ENCODE measurements at regions not wholly inside any gene's neighbourhood (a gene's known extent, or its start where the extent isn't known, plus 50 kb on each side); places are given as distances from the start of the nearest gene placed in this dataset.
"Not testable (repeated sequence)": the region's sequence is repeated elsewhere in the genome, so short reads cannot be mapped to it uniquely, and the experiment has no call there.

DNA sequence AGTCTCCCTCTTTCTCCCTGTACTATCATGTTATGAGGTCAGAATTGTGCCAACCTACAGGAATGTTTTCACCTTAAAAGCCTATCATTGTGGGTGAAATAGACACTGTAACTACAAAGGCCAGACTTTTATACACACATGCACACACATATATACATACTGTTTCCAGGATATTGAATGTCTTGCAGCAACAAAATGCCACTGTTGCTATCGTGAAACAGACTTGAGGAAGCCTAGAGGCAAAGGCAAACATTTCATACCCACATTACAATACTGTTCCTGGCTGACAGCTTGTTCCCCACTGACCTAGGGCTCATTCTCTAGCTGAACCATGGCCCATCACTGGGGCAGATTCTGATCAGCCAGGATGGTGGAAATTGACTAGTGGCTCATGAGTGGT lies 125.1 kb upstream of the DUSP10 start:
- H3K27me3 ChIP-seq (replicated peaks; ENCODE audit: insufficient read depth): no peaks in the 10 kb centered on the region
- H3K9me3 ChIP-seq: no peaks in the 10 kb centered on the region
- H3K4me1 ChIP-seq (replicated peaks): no peaks in the 10 kb centered on the region
- TF ChIP-seq POLR2A (IDR thresholded peaks at IDR 0.05) (no peak), POLR2AphosphoS5 (IDR thresholded peaks at IDR 0.05) (no peak)
- TF ChIP-seq, protein P1, sequence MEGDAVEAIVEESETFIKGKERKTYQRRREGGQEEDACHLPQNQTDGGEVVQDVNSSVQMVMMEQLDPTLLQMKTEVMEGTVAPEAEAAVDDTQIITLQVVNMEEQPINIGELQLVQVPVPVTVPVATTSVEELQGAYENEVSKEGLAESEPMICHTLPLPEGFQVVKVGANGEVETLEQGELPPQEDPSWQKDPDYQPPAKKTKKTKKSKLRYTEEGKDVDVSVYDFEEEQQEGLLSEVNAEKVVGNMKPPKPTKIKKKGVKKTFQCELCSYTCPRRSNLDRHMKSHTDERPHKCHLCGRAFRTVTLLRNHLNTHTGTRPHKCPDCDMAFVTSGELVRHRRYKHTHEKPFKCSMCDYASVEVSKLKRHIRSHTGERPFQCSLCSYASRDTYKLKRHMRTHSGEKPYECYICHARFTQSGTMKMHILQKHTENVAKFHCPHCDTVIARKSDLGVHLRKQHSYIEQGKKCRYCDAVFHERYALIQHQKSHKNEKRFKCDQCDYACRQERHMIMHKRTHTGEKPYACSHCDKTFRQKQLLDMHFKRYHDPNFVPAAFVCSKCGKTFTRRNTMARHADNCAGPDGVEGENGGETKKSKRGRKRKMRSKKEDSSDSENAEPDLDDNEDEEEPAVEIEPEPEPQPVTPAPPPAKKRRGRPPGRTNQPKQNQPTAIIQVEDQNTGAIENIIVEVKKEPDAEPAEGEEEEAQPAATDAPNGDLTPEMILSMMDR (IDR thresholded peaks at IDR 0.05): no peak
- intact Hi-C loops (cut with DNase I): no loop called here
- H3K4me3 ChIP-seq: no peak overlapping the region
- no peak overlapping the region for H3K27ac ChIP-seq
- H3K36me3 ChIP-seq: no peaks in the 10 kb centered on the region
- WGBS: 54% methylated on average over 1 of the region's 1 CpG
- no peak for DNase-seq (ENCODE audit: low spot score)

- DNase-seq (ENCODE audit: low spot score): no peak
- Histone ChIP-seq H3K27me3 (replicated peaks; ENCODE audit: insufficient read depth) (no peaks in the 10 kb centered on the region), H3K9me3 (no peaks in the 10 kb centered on the region), H3K4me3 (no peak overlapping the region), H3K4me1 (replicated peaks) (no peaks in the 10 kb centered on the region), H3K27ac (no peak overlapping the region), H3K36me3 (no peaks in the 10 kb centered on the region)
- intact Hi-C loops (cut with DNase I): no loop called here
- no peak for TF ChIP-seq POLR2A (IDR thresholded peaks at IDR 0.05)
- no peak for TF ChIP-seq POLR2AphosphoS5 (IDR thresholded peaks at IDR 0.05)
- TF ChIP-seq, protein P1 (IDR thresholded peaks at IDR 0.05): no peak
- WGBS: 90% methylated on average over 4 of the region's 4 CpGs
Observed at GRCh38 chr1:221865808-221866207, 123.9 kb upstream of the DUSP10 start.

- Histone ChIP-seq H3K9me3 (no peaks in the 10 kb centered on the region), H3K36me3 (no peaks in the 10 kb centered on the region), H3K4me1 (replicated peaks) (no peaks in the 10 kb centered on the region), H3K4me3 (no peak overlapping the region), H3K27ac (no peak overlapping the region), H3K27me3 (replicated peaks; ENCODE audit: insufficient read depth) (no peaks in the 10 kb centered on the region)
- no peak for TF ChIP-seq POLR2AphosphoS5 (IDR thresholded peaks at IDR 0.05)
- TF ChIP-seq, protein P1 (IDR thresholded peaks at IDR 0.05): no peak
- intact Hi-C loops (cut with DNase I): no loop called here
- DNase-seq (ENCODE audit: low spot score): no peak
- 93% methylated on average over 3 of the region's 3 CpGs for WGBS
Observed at GRCh38 chr1:221863635-221864034, 121.7 kb upstream of the DUSP10 start.

GRCh38 chr1:221862971-221863370 lies 121.1 kb upstream of the DUSP10 start:
- Histone ChIP-seq H3K4me3 (no peak overlapping the region), H3K27me3 (replicated peaks; ENCODE audit: insufficient read depth) (no peaks in the 10 kb centered on the region), H3K4me1 (replicated peaks) (no peaks in the 10 kb centered on the region), H3K36me3 (no peaks in the 10 kb centered on the region), H3K9me3 (no peaks in the 10 kb centered on the region), H3K27ac (no peak overlapping the region)
- WGBS: 94% methylated on average over 3 of the region's 3 CpGs
- DNase-seq (ENCODE audit: low spot score): no peak
- TF ChIP-seq, protein P1 (IDR thresholded peaks at IDR 0.05): no peak
- TF ChIP-seq POLR2AphosphoS5 (IDR thresholded peaks at IDR 0.05) (no peak), POLR2A (IDR thresholded peaks at IDR 0.05) (no peak)
- intact Hi-C loops (cut with DNase I): no loop called here

DNA sequence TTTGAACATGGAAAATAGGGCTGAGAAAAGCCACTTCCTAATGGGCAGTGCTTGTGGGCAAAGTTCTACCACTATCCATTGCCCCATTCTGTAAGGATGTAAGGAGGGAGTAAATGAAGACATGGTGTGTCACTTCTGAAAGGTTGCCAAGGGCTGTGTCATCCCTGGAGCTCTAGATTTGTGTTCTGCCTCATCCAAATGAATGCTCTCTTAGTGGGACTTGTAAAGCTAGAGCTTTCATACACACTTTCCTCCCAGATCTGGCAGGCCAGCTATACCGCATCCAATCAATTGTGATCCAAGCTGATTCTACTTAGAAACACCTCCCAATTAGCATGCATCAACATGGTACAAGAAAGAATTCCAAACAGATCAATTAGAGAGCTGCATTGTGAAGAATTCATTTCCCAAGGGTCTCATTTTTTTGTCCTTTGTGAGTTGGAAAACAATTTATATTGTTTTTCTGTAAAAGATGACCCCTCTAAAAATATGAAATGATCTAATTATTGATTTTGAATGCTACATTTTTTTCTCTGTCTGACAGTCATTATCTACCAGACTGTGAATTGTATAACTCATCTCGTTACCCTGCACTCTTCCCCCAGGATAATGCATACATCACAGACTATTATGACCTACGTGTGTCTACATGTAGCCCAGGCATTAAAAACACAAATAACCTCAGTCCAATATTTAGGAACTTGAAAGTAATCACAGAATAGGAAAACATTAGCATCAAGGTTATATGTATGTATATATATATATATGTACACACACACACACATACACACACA lies 117.1 kb upstream of the DUSP10 start:
- 94% methylated on average over 3 of the region's 3 CpGs for WGBS
- no peaks in the 10 kb centered on the region for H3K9me3 ChIP-seq
- H3K27me3 ChIP-seq (replicated peaks; ENCODE audit: insufficient read depth): no peaks in the 10 kb centered on the region
- no peak overlapping the region for H3K4me3 ChIP-seq
- no peak for DNase-seq (ENCODE audit: low spot score)
- no peak for TF ChIP-seq POLR2AphosphoS5 (IDR thresholded peaks at IDR 0.05)
- TF ChIP-seq, protein P1 (IDR thresholded peaks at IDR 0.05): no peak
- TF ChIP-seq POLR2A (IDR thresholded peaks at IDR 0.05): no peak
- H3K36me3 ChIP-seq: no peaks in the 10 kb centered on the region
- H3K27ac ChIP-seq: no peak overlapping the region
- no peaks in the 10 kb centered on the region for H3K4me1 ChIP-seq (replicated peaks)
- intact Hi-C loops (cut with DNase I): no loop called here

DNA sequence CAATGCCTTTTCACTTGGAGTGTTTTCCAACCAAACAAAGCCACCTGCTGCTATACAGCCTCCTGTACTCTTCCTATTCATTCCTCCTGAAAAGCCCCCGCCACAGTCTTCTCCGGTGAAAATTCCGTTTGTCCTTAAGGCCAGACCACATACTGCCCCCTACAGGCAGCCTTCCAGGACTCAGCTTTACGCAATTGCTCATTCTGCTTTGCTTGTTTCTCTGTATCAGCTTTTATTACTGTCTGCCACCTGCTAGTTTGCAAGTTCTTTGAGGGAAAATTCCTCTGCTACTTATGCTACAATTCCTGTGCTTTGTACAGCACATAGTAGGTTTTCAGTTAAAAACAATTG lies 115.2 kb upstream of the DUSP10 start:
- DNase-seq (ENCODE audit: low spot score); H3K9me3 ChIP-seq; H3K27ac ChIP-seq; H3K27me3 ChIP-seq (replicated peaks; ENCODE audit: insufficient read depth); H3K36me3 ChIP-seq; H3K4me1 ChIP-seq (replicated peaks); intact Hi-C loops (cut with DNase I); H3K4me3 ChIP-seq: not testable (repeated sequence)
- WGBS: 67% methylated on average over 4 of the region's 4 CpGs

Data from prostate gland (tissue), 2 donors.